ENCODE measurements at regions not wholly inside any gene's neighbourhood (a gene's known extent, or its start where the extent isn't known, plus 50 kb on each side); places are given as distances from the start of the nearest gene placed in this dataset.
"Not testable (repeated sequence)": the region's sequence is repeated elsewhere in the genome, so short reads cannot be mapped to it uniquely, and the experiment has no call there.

DNA sequence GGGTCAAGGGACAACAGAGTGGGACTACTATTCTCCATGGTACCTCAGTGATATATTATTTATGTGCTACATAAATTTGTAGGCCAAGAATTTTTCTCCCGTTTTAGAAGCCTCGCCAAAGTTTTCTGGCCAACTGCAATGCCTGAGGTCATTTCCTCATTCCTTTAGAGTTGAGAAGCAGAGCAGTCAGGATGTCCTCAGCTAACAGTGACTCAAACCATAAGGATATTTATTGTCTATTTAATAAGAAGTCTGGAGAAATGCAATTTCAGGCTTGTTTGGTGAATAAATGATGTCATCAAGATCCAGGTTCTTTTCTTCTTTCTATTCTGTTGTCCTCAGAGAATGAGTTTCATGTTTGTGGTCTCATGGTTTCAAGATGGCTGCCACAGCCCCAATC lies 91.0 kb downstream of the ADCYAP1 start:
- intact Hi-C loops (cut with micrococcal nuclease): no loop called here

DNA sequence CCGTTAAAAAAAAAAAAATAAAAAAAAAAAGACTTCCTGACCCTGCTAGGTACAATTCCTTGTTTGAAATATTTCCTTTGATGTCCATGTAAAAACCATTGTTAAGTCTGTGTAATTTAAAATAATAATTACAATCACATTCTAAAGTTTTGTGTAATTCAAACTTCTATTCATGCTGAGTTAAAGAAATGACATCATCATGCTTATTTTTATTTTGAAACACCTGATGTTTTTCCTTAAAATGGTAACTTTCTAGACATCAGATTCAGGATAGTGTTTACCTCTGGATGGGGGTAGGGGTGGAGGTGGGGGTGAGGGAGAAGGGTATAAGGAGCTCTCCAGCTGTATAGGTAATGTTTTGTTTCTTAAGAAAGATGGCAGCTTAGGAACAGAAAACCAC lies 92.8 kb downstream of the ADCYAP1 start:
- intact Hi-C loops (cut with micrococcal nuclease): no loop called here

GRCh38 chr18:998936-999335 lies 94.3 kb downstream of the ADCYAP1 start:
- intact Hi-C loops (cut with micrococcal nuclease): no loop called here

GRCh38 chr18:1002653-1003178 lies 98.0 kb downstream of the ADCYAP1 start:
- intact Hi-C loops (cut with micrococcal nuclease): no loop called here

DNA sequence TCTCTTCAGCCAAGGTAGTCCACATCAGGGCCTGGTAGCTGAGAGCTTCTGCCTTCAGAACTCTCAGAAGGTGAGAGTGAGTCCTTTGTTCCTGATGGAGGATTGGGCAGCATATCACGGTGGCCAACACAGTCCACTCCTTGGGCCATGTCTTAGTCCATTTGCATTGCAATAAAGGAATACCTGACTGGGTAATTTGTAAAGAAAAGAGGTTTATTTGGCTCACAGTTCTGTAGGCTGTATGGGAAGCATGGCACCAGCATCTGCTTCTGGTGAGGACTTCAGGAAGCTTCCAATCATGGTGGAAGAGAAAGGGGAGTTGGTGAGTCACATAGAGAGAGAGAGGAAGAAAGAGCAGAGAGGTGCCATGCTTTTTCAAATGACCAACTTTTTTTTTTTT lies 98.8 kb downstream of the ADCYAP1 start:
- intact Hi-C loops (cut with micrococcal nuclease): no loop called here

- intact Hi-C loops (cut with micrococcal nuclease): no loop called here
Observed at GRCh38 chr18:1006304-1006703, 101.6 kb downstream of the ADCYAP1 start.

GRCh38 chr18:1006965-1007364 lies 102.3 kb downstream of the ADCYAP1 start:
- intact Hi-C loops (cut with micrococcal nuclease): no loop called here

GRCh38 chr18:1011349-1011748 lies 106.7 kb downstream of the ADCYAP1 start:
- intact Hi-C loops (cut with micrococcal nuclease): no loop called here

DNA sequence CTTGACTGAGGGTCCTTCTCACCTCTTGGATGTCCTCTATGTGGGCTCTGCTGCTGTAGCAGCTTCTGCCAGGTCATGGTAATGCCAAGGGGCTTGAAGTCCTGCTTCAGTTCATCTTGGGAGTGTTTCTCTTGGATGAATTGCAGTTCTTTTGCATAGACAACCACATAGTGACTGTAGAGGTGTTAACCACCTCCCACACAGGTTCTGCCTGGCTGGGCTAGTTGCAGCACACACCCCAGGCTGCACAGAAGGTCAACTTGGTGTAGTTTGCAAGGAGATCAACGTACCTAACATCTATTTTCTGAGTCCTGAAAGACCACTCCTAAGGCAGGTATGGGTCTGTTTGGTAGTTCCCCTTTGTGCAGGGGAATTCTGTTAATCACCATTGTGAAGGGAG lies 108.1 kb downstream of the ADCYAP1 start:
- intact Hi-C loops (cut with micrococcal nuclease): no loop called here

- intact Hi-C loops (cut with micrococcal nuclease): no loop called here
Observed at GRCh38 chr18:1013951-1014350, 109.3 kb downstream of the ADCYAP1 start.

DNA sequence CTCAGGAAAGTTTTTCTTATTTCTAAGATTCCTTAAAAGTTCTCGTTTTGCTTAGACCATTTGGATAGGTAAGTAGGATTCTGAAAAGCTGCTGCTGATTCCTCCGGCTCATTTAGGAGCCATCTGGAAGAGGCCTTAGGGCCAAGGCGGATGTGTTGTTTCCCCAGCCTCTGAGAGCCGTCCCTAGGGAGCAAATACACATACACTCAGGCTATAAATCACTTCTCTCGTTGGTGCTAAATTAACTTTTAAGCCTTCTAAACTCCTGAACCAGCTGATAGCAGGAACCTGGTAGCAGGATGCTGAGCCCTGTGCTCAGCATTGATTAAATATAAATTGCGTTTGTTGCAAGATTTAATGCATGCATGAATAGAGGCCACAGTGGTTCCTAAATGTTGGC lies 109.8 kb downstream of the ADCYAP1 start:
- intact Hi-C loops (cut with micrococcal nuclease): no loop called here

DNA sequence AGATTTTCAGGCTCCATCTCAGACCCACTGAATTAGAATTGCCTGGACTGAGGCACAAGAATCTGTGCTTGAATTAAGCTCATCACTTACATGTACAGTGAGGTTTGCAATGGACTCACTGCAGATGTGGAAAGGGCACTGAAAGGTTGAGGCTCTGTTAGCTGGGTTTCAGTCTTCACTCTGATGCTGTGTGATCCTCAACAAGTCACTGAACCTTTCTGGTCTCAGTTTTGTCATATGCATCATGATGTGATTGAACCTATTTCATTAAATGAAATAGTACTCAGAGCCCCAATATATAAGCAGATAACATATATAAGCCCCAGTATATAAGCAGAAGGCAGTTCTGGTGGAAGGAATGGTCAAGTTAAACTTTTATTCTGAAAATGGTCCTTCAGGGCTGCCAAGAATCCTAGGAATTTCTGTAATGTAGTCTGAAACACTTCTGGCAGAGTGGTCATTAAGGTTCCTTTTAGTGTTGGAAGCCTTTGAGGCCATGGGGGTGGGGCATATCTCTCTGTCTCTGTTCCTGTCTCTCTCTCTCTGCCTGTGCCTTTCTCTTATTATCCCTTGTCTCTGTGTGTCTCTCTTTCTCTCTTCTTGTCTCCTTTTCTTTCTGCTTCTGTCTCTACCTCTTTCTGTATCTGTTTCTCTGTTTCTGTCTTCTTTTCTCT lies 110.4 kb downstream of the ADCYAP1 start:
- intact Hi-C loops (cut with micrococcal nuclease): no loop called here

DNA sequence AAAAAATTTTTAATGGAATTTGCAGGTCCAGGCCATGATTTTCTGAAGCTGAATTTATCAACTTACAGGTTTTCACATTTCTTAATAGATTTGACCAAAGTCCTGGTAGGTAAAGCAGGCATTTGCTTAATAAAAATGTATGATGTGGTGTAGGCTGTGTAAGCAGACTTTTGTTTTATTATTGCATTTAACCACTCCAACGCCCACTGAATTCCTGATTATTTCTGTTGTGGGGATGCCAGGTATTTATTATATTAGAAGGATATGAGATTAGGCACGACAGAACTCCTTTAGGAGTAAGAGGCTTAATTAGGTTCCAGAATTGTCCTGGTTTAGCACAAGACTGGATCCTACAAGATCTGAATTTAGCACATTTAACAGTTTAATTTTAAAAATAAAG lies 111.1 kb downstream of the ADCYAP1 start:
- intact Hi-C loops (cut with micrococcal nuclease): no loop called here

DNA sequence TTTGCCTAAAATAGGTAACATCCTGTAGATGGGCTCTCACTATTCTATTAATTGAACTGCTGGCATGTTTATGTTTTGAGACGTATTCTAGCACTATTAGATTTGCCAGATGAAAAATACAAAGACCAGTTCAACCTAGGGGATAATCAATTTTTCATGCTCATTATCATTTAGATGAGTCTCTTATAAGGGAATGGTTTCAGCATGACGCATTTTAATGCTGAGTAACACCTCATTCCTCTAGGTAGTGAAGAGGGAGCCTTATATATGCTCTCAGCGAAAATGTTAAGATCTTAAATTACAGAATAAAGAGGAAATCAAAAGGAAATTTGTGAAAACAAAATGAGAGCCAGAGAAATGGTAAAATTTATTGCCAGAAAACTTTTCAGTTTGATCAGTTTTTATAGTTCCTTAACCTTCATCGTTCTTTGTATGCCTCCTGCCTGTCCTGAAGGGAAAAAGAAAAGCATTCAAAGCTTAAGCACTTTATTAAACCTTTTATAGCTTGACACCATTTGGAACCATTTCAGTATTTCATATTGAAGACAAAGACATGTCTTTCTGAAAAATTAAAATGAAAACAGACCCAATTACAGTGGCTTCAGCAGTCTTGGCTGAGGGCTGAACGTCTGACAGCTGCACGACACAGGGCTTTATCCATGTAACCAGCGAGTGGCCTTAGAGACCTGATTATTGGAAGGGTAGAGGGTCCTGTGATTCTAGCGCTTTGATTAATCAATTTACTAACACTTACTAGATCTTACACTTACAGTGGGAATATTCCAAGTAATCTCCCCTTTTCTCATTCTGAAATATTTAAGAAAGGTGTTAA lies 112.8 kb downstream of the ADCYAP1 start:
- intact Hi-C loops (cut with micrococcal nuclease): no loop called here

DNA sequence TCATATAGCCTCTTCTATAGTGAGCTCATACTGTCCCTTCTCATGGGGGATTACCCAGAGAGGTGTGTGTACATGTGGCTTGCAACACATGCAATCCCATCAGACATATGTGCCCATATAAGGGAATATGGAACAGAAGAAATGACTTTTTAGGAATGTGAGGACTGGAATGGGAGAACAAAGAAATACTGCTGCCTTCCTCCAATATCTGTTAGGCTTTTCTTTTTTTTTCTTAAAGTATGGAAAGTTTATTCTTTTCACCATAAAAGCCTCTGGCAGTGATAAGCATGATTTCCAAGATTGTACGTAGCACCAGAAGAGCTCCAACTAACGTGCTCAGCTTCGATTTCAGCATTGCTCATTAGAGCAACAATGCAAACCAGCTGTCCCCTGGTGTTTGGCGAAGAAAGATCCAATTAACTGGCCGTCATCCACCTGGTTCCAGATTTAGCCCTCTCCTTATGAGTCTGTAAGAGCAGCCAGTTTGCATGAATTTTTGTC lies 113.6 kb downstream of the ADCYAP1 start:
- intact Hi-C loops (cut with micrococcal nuclease): no loop called here

DNA sequence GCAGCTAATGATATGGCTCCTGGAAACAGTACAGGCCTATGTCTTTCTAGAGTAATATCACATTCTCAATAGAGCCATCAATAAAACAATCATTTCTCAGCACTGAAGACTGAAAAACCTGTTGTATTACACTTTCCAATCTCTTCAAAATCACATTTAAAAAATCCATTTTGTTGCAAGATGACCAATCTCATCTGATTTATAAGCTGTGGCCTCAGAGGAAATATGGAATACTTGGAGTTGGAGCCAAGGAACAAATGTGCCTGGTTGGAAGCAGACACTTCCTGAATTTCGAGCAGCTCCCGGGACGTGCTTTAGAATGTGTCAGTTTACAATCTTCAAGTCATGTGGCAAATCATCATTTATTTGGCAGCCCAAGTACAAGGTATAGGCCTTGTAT lies 114.5 kb downstream of the ADCYAP1 start:
- intact Hi-C loops (cut with micrococcal nuclease): no loop called here

- intact Hi-C loops (cut with micrococcal nuclease): no loop called here
Observed at GRCh38 chr18:1020731-1021344, 116.2 kb downstream of the ADCYAP1 start.

- intact Hi-C loops (cut with micrococcal nuclease): no loop called here
Observed at GRCh38 chr18:1026930-1027329, 122.3 kb downstream of the ADCYAP1 start.

GRCh38 chr18:1033092-1033491 lies 128.4 kb downstream of the ADCYAP1 start:
- intact Hi-C loops (cut with micrococcal nuclease): not testable (repeated sequence)

DNA sequence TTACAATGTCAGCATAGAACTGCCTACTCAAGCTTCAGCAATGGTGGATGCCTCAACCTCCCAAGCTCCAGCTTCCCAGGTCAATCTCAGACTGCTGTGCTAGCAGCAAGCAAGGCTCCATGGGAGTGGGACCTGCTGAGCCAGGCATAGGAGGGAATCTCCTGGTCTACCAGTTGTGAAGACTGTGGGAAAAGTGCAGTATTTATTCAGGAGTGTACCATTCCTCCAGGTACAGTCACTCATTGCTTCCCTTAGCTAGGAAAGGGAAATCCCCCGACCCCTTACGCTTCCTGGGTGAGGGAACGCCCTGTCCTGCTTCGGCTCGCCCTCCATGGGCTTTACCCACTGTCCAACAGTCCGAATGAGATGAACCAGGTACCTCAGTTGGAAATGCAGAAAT lies 130.3 kb downstream of the ADCYAP1 start:
- intact Hi-C loops (cut with micrococcal nuclease): no loop called here

DNA sequence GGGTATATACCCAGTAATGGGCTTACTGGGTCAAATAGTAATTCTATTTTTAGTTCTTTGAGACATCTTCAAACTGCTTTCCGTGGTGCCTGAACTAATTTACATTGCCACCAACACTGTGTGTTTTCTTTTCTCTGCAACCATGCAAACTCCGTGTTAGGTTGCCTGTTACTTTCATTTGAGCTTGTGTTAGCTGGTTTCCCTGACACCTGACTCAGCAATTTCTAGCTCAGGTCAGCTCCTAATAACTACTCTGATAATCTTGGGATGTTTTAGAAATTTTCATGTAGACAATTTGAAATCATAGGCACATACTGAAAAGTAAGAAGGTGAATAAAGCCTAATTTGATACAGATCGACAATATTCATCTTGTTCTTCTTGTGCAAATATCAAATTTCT lies 132.3 kb downstream of the ADCYAP1 start:
- intact Hi-C loops (cut with micrococcal nuclease): no loop called here

DNA sequence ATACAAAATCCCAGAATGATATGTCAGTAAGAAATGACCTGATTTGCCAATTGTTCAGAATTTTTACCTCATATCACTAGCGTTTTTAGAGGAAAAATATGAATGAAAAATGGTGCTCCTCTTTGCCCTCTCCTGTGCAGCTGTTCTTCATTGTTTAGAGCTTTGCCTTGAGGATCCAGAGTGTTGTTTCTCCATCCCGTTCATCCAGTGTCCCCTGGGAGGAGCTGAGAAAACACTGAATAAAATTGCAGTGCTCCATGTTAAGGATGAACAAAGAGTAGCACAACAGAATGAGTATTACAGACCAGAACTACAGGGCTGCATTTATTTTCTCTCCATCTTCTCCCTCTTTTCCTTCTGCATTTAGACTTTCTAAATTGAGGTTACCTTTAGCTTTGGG lies 133.1 kb downstream of the ADCYAP1 start:
- intact Hi-C loops (cut with micrococcal nuclease): no loop called here

Data from T-helper 1 cell treated with Interleukin-12 subunit alpha and Interleukin-12 subunit beta and Interleukin-4 antibody, amounts not matched to agents 30 ng/mL and 1 ng/mL, for 36 hours (primary cell).